GM12874 (cell line): ENCODE measurements at regions not wholly inside any gene's neighbourhood (a gene's known extent, or its start where the extent isn't known, plus 50 kb on each side); places are given as distances from the start of the nearest gene placed in this dataset.

Experiments used
- CTCF ChIP-seq: IDR thresholded peaks from 2 replicates; pipeline ENCODE4 v1.5.1; 2011; ENCODE audit warnings: low read depth, mild to moderate bottlenecking, control low read depth, low read length, moderate library complexity; ENCODE audit not compliant: insufficient read depth

GRCh38 chr16:50497592-50497991 is 50.6 kb upstream of the NKD1 start:
- TF ChIP-seq CTCF = no peak

GRCh38 chr16:50496990-50497389 is 51.2 kb upstream of the NKD1 start:
- no peak for TF ChIP-seq CTCF

GRCh38 chr16:50495673-50496072 is 52.5 kb upstream of the NKD1 start:
- no peak for TF ChIP-seq CTCF

- no peak for TF ChIP-seq CTCF
These were observed 53.4 kb upstream of the NKD1 start for GRCh38 chr16:50494501-50495491.

- no peak for TF ChIP-seq CTCF
These were observed 56.7 kb upstream of the NKD1 start for GRCh38 chr16:50491516-50491915.

- TF ChIP-seq CTCF = no peak
These were observed 57.4 kb upstream of the NKD1 start for GRCh38 chr16:50490828-50491227.

GRCh38 chr16:50489182-50489581 is 59.0 kb upstream of the NKD1 start:
- TF ChIP-seq CTCF = no peak
